Body of pancreas (tissue), 4 donors: ENCODE measurements at regions not wholly inside any gene's neighbourhood (a gene's known extent, or its start where the extent isn't known, plus 50 kb on each side); places are given as distances from the start of the nearest gene placed in this dataset.
"Not testable (repeated sequence)": the region's sequence is repeated elsewhere in the genome, so short reads cannot be mapped to it uniquely, and the experiment has no call there.

Experiments used
- ATAC-seq: fragments of 150-250 bp; one replicate; pipeline ENCODE4 v1.9.1; 2016
- DNase-seq, 4 donors: peaks; one replicate each; pipeline ENCODE4 v3.0.0-alpha.2; 2019
- H3K27ac ChIP-seq, 4 donors: fragments of 200-600 bp; sonication (generic); 1 replicate in 3 of 4; 2 replicates in 1 of 4; pipeline versions ENCODE4 v1.5.1 to v1.6.1; 2016 to 2019; ENCODE audit warnings: mild to moderate bottlenecking in 1 of 4, mixed read lengths in 1 of 4, moderate library complexity in 1 of 4
- H3K27me3 ChIP-seq, 2 donors: fragments of 200-600 bp; sonication (generic); one replicate each; pipeline ENCODE4 v1.6.0; 2016; ENCODE audit warnings: mild to moderate bottlenecking in 1 of 2
- H3K36me3 ChIP-seq, 2 donors: fragments of 200-600 bp; sonication (generic); replicated peaks in 1 of 2; 2 replicates each; pipeline ENCODE4 v1.5.1; 2016; ENCODE audit warnings: low read depth in 2 of 2; ENCODE audit not compliant: insufficient read depth in 1 of 2
- H3K4me1 ChIP-seq: fragments of 200-600 bp; sonication (generic); one replicate; pipeline ENCODE4 v1.6.0; 2016
- H3K4me3 ChIP-seq, 2 donors: fragments of 200-600 bp; sonication (generic); 1 replicate in 1 of 2; 2 replicates in 1 of 2; pipeline ENCODE4 v1.5.1; 2016 to 2019
- H3K9me3 ChIP-seq, 3 donors: fragments of 200-600 bp; sonication (generic); 1 replicate in 2 of 3; 2 replicates in 1 of 3; pipeline ENCODE4 v1.5.1; 2016
- CTCF ChIP-seq, 7 experiments: fragments of 450-650 bp in 4 of 7; fragments of 200-600 bp in 3 of 7; sonication (generic) in 3 of 7; IDR thresholded peaks; one replicate each; pipeline ENCODE4 v1.5.1; 2016 to 2019; ENCODE audit warnings: antibody characterized with exemption in 7 of 7
- POLR2A ChIP-seq, 3 donors: fragments of 450-650 bp; IDR thresholded peaks; one replicate each; pipeline ENCODE4 v1.6.1; 2016; ENCODE audit warnings: antibody characterized with exemption in 3 of 3, mild to moderate bottlenecking in 2 of 3
- WGBS, 2 donors: methylation state at CpG; one replicate each; pipeline ENCODE4 v1.1.5; 2017; 5-methylcytosine and 5-hydroxymethylcytosine counted together
- intact Hi-C: fragments of 100-400 bp; cut with DNase I; formaldehyde crosslinking; loops from one replicate; pipeline ENCODE4 v1.15.1; 2023

- no peak overlapping the region for H3K27ac ChIP-seq
- H3K27me3 ChIP-seq = no peaks in the 10 kb centered on the region
- H3K4me1 ChIP-seq = no peaks in the 10 kb centered on the region
- no peak overlapping the region for H3K4me3 ChIP-seq
- intact Hi-C loops = no loop called here
- no peaks in the 10 kb centered on the region for H3K36me3 ChIP-seq
- H3K9me3 ChIP-seq = no peaks in the 10 kb centered on the region
- TF ChIP-seq CTCF (IDR thresholded peaks at IDR 0.05) (no peak), POLR2A (IDR thresholded peaks at IDR 0.05) (no peak)
- DNase-seq = no peak
- ATAC-seq = no peak
- WGBS, 2 donors = 29 to 31% methylated on average over 2 of the region's 2 CpGs
Measured at GRCh38 chr3:26498271-26498670, 124.3 kb upstream of the LRRC3B start.

DNA sequence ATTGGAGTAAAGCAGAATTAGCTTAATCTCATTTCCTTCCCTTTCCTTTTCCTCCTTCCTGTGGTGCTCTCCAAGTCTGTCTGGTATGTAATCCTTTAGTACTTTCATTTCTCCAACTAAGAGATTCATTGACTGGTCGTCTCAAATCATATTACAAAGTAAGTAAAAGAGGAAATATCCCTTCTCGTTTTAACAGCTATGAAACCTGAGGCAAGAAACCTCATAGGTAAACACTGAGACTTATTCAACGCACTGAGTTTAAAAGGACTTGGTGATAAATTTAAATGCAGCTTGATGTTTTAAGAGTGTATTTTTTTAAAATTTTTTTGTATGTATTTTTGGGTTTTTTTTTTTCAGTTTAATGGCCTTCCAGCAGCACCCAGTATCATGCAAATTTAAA is 117.2 kb upstream of the LRRC3B start:
- WGBS, 2 donors = 37 to 51% methylated on average over 3 of the region's 3 CpGs
- no peak for ATAC-seq

GRCh38 chr3:26514445-26515029 is 108.0 kb upstream of the LRRC3B start:
- H3K27me3 ChIP-seq, DNase-seq, intact Hi-C loops, ATAC-seq, H3K27ac ChIP-seq, H3K4me3 ChIP-seq, H3K36me3 ChIP-seq, H3K4me1 ChIP-seq, H3K9me3 ChIP-seq: not testable (repeated sequence)
- WGBS, 2 donors = 78 to 85% methylated on average over 5 of the region's 5 CpGs

More for the DNA sequence above, 117.2 kb upstream of the LRRC3B start:
- Histone ChIP-seq H3K9me3 (no peaks in the 10 kb centered on the region), H3K4me3 (no peak overlapping the region), H3K27me3 (no peaks in the 10 kb centered on the region), H3K27ac (no peak overlapping the region), H3K4me1 (no peaks in the 10 kb centered on the region), H3K36me3 (no peaks in the 10 kb centered on the region)
- TF ChIP-seq CTCF (IDR thresholded peaks at IDR 0.05) (no peak), POLR2A (IDR thresholded peaks at IDR 0.05) (no peak)
- intact Hi-C loops = no loop called here
- no peak for DNase-seq

DNA sequence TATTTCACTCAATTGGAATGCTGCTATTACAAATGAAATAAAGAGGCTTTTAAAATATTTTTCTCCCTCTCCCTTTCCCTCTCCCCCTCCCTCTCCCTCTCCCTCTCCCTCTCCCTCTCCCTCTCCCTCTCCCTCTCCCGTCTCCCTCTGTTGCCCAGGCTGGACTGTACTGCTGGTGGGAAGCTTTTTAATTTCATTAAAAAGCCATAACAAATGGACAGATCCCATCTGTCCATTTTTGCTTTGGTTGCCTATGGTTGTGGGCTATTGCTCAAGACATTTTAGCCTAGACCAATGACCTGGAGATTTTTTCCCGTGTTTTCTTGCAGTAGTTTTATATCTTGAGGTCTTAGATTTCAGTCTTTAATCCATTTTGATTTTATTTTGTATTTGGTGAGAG is 107.2 kb upstream of the LRRC3B start:
- Histone ChIP-seq H3K27me3 (no peaks in the 10 kb centered on the region), H3K4me1 (no peaks in the 10 kb centered on the region), H3K4me3 (no peak overlapping the region), H3K36me3 (no peaks in the 10 kb centered on the region), H3K27ac (no peak overlapping the region), H3K9me3 (no peaks in the 10 kb centered on the region)
- ATAC-seq (no peak), DNase-seq (no peak)
- TF ChIP-seq CTCF (IDR thresholded peaks at IDR 0.05) (no peak), POLR2A (IDR thresholded peaks at IDR 0.05) (no peak)
- WGBS, 2 donors = 29 to 49% methylated on average over 2 of the region's 2 CpGs
- intact Hi-C loops = no loop called here

DNA sequence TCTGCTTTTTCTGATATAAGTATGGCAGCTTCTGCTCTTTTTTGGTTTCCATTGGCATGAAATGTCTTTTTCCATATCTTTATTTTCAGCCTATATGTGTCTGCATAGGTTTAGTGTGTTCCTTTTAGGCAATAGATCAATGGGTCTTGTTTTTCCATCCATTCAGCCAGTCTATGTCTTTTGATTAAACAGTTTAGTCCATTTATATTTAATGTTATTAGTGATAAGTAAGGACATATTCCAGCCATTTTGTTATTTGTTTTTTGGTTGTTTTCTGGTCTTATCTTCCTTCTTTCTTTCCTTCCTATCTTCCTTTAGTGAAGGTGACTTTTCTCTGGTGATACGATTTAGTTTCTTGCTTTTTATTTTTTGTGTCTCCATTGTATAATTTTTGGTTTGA is 101.3 kb upstream of the LRRC3B start:
- intact Hi-C loops = no loop called here
- DNase-seq (no peak), ATAC-seq (no peak)
- TF ChIP-seq CTCF (IDR thresholded peaks at IDR 0.05) (no peak), POLR2A (IDR thresholded peaks at IDR 0.05) (no peak)
- Histone ChIP-seq H3K27ac (no peak overlapping the region), H3K36me3 (no peaks in the 10 kb centered on the region), H3K27me3 (no peaks in the 10 kb centered on the region), H3K9me3 (no peaks in the 10 kb centered on the region), H3K4me1 (no peaks in the 10 kb centered on the region), H3K4me3 (no peak overlapping the region)
- 78 to 88% methylated on average over 1 of the region's 1 CpG for WGBS, 2 donors
